ENCODE measurements at regions not wholly inside any gene's neighbourhood (a gene's known extent, or its start where the extent isn't known, plus 50 kb on each side); places are given as distances from the start of the nearest gene placed in this dataset.

DNA sequence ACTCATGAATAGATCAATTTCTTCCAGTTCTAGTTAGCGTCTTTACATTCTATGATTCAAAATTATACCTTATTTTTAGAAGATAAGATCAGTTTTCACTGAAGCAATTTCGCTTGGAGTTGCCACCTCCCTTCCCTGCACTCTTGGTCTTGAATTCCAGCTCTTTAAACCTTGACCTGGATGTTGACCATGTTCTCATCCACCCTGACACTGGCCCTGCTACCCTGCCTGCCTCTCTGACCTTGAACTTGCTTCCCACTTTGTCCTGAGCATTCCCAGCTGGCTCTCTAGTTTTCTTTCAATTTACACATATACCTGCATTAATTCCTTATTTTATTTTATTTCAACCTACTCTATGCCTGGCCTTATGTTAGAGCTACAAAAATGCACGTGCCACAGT lies 274.9 kb upstream of the IGFBP3 start:
- no peak for DNase-seq (ENCODE audit: low read depth)
- no peak overlapping the region for H3K4me3 ChIP-seq (ENCODE audit: low read depth, low read length)
- TF ChIP-seq, protein P1, sequence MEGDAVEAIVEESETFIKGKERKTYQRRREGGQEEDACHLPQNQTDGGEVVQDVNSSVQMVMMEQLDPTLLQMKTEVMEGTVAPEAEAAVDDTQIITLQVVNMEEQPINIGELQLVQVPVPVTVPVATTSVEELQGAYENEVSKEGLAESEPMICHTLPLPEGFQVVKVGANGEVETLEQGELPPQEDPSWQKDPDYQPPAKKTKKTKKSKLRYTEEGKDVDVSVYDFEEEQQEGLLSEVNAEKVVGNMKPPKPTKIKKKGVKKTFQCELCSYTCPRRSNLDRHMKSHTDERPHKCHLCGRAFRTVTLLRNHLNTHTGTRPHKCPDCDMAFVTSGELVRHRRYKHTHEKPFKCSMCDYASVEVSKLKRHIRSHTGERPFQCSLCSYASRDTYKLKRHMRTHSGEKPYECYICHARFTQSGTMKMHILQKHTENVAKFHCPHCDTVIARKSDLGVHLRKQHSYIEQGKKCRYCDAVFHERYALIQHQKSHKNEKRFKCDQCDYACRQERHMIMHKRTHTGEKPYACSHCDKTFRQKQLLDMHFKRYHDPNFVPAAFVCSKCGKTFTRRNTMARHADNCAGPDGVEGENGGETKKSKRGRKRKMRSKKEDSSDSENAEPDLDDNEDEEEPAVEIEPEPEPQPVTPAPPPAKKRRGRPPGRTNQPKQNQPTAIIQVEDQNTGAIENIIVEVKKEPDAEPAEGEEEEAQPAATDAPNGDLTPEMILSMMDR (conservative IDR thresholded peaks at IDR 0.05; ENCODE audit: low read depth, low read length) = no peak

DNA sequence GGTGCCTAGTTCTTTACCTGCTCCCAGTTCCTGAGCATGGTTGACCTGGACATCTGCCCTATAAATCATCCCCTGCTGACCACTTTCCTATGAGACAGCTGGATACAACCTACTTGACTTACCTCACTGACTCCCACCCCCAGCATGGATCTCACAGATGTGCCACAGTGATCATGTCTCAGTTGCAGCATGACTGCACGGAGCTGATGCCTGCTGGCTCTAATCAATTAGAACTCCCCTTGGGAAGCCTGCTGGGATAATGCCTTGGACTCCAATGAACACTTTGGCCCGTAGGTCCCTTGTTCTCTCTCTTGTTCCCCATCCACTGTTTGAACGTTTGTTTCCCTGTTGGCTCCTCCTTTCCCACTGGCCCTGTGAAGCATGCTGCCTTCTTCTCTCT lies 271.2 kb upstream of the IGFBP3 start:
- TF ChIP-seq, protein P1 (conservative IDR thresholded peaks at IDR 0.05; ENCODE audit: low read depth, low read length) = no peak
- no peak overlapping the region for H3K4me3 ChIP-seq (ENCODE audit: low read depth, low read length)
- DNase-seq (ENCODE audit: low read depth) = no peak

DNA sequence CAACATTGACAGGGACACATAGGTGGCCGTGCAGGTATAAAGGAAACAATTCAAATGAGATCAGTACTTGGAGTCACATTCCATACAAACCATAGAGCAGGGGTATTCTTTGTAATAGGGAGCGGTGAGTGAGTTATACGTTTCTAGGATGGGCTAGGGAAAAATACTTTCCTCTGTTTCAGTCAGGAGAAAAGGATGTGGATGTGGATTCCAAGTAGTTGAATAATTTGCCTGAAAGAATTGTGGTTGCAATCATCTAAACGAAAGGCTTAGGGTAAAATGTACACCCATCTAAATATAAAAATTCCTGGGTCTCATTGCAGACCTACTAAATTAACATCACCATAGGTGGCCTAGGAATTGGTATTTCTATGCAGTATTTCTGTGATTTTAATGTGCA lies 270.7 kb upstream of the IGFBP3 start:
- DNase-seq (ENCODE audit: low read depth) = no peak
- no peak overlapping the region for H3K4me3 ChIP-seq (ENCODE audit: low read depth, low read length)
- TF ChIP-seq, protein P1 (conservative IDR thresholded peaks at IDR 0.05; ENCODE audit: low read depth, low read length) = no peak

DNA sequence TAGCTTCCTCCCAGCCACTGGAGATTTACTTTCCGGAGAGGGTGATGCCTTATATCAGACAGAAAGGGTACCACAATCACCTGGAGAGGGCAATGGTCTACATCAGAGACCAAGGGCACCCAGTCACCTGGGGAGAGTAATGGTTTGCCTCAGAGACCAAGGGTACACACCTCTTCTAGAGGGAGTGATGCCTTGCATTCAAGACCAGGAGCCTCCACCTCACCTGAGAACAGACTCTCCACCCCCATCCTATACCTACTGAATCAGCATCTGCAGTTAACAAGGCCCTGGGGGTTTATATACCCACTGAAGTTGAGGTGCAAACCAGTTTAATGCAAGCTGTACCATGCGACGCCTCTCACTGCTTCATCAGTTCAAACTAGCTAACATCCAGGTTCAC lies 270.2 kb upstream of the IGFBP3 start:
- no peak overlapping the region for H3K4me3 ChIP-seq (ENCODE audit: low read depth, low read length)
- no peak for DNase-seq (ENCODE audit: low read depth)
- TF ChIP-seq, protein P1 (conservative IDR thresholded peaks at IDR 0.05; ENCODE audit: low read depth, low read length) = no peak

DNA sequence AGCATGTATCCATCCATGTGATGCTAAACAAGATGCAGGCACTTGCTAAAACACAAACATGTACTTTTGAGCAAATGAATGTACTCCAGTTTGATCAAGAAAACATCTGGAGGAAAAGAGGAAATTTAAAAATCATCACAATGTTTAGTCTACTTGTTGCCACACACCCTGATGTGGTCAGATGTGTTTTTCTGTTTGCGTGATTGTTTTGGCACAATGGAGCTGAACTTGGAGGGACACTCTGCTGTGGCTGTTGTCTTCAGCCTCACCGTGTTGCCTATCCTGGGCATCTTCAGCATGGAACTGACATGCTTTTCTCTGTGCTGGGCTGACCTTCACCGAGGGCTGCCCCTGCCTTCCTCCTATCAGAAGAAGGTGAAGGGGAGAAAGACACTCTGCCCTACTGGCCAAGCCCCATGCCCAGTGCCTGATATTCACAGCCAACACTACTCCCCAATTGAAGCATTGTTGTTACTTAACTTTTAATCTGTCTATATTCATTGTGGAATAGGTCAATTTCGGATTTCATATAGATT lies 268.3 kb upstream of the IGFBP3 start:
- DNase-seq (ENCODE audit: low read depth) = no peak
- H3K4me3 ChIP-seq (ENCODE audit: low read depth, low read length) = no peak overlapping the region
- TF ChIP-seq, protein P1 (conservative IDR thresholded peaks at IDR 0.05; ENCODE audit: low read depth, low read length) = no peak

DNA sequence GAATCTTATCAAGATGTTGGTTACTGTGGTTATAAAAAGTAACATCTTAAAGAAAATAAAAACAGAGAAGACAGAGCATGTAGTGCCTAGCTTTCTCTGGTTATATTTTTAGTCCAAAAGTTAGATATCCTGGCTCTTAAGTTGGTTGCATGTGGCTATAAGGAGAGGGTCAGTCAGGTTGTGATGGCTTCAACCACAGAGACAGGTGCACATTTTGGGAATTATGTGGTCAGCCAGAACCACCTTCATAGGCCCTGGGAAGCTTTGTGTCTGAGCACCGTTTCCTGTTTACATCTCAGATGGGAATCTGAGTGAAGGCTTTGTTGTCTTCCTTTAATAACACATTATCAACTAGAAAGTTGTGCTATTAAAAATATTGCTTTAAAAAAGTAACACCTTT lies 265.1 kb upstream of the IGFBP3 start:
- TF ChIP-seq, protein P1 (conservative IDR thresholded peaks at IDR 0.05; ENCODE audit: low read depth, low read length) = no peak
- H3K4me3 ChIP-seq (ENCODE audit: low read depth, low read length) = no peak overlapping the region
- no peak for DNase-seq (ENCODE audit: low read depth)

DNA sequence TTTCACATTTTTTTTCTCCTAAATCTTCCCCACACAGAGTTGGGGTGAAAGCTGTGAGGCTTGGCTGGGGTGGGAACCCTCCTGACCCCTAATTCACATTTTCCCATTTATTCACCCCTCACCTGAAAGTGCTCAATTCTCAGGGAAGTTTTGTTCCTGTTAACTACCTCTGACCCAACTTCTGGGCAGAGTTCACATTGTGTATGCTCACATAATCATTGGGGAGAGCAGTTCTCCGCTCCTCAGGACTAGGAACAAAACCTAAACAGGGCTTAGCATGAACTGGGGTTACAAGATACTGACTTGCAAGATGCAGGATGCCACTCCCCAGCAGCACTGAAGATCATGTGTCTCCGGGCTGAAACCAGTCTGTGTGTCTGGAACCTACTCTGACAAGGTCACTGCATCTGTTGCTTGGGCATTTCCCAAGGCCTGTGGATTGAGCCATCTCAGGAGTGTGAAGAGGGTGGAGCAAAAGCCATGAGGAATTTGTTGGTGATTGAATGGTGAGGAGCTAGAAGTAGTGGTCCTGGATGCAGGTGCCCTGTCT lies 258.1 kb upstream of the IGFBP3 start:
- DNase-seq (ENCODE audit: low read depth) = no peak
- no peak overlapping the region for H3K4me3 ChIP-seq (ENCODE audit: low read depth, low read length)
- TF ChIP-seq, protein P1 (conservative IDR thresholded peaks at IDR 0.05; ENCODE audit: low read depth, low read length) = no peak
